ENCODE measurements at regions not wholly inside any gene's neighbourhood (a gene's known extent, or its start where the extent isn't known, plus 50 kb on each side); places are given as distances from the start of the nearest gene placed in this dataset.

DNA sequence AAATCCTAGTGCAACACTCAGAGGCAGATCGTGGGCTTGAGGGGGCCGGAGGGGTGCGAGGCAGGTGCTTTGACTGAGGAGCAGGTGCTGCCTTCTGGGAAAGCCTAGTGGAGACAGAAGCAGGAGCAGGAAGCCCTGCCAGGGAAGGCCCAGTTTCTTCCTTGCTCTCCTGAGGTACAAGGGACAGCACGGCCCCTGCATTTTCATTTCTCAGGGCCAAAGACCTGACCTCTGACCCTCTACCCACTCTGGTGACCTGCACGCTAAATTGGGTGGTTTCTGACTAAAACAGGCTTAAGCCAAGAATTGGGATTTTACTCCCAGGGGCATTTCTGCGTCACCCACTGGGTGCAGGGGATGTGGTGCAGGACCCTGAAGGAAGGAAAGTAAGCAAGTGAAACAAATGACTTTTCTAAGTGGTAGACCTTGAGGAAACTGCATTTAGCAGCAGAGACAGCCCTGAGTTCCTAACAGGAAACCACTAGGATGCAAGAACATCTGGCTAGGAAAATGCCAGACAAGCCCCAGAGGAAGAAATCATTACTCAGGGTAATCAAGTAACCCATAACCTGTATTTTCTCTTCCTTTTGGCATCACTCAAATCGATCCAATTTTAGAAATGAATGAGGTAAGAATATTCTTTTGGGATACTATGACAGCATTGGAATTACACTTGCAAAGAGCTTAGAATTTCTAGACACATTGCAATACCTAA, 141.7 kb downstream of the CD164 start:
- Histone ChIP-seq H3F3A (ENCODE audit: insufficient read depth, low read length, poor library complexity, severe bottlenecking) (no peaks in the 10 kb centered on the region), H2AFZ (ENCODE audit: low read depth, low read length) (no peak overlapping the region), H3K9me3 (ENCODE audit: low read length) (no peaks in the 10 kb centered on the region), H3K79me2 (replicated peaks; ENCODE audit: insufficient read depth, low read length) (no peaks in the 10 kb centered on the region), H3K9me2 (ENCODE audit: insufficient read depth, low read length) (no peaks in the 10 kb centered on the region), H3K4me3 (ENCODE audit: low read length) (no peak overlapping the region), H3K4me2 (ENCODE audit: low read length) (no peak overlapping the region), H3K9ac (ENCODE audit: low read length) (no peak overlapping the region), H3K36me3 (ENCODE audit: insufficient read depth, low read length) (no peaks in the 10 kb centered on the region), H3K27me3 (ENCODE audit: insufficient read depth, low read depth, low read length) (no peaks in the 10 kb centered on the region), H4K20me1 (ENCODE audit: insufficient read depth) (no peaks in the 10 kb centered on the region), H3K27ac (ENCODE audit: low read length) (no peak overlapping the region)
- no peak for TF ChIP-seq POLR2AphosphoS5 (IDR thresholded peaks at IDR 0.05)
- TF ChIP-seq SMC3 (conservative IDR thresholded peaks at IDR 0.05; ENCODE audit: poor library complexity): no peak
- TF ChIP-seq, protein P1, sequence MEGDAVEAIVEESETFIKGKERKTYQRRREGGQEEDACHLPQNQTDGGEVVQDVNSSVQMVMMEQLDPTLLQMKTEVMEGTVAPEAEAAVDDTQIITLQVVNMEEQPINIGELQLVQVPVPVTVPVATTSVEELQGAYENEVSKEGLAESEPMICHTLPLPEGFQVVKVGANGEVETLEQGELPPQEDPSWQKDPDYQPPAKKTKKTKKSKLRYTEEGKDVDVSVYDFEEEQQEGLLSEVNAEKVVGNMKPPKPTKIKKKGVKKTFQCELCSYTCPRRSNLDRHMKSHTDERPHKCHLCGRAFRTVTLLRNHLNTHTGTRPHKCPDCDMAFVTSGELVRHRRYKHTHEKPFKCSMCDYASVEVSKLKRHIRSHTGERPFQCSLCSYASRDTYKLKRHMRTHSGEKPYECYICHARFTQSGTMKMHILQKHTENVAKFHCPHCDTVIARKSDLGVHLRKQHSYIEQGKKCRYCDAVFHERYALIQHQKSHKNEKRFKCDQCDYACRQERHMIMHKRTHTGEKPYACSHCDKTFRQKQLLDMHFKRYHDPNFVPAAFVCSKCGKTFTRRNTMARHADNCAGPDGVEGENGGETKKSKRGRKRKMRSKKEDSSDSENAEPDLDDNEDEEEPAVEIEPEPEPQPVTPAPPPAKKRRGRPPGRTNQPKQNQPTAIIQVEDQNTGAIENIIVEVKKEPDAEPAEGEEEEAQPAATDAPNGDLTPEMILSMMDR (IDR thresholded peaks at IDR 0.05; ENCODE audit: poor library complexity, severe bottlenecking): no peak
- TF ChIP-seq RAD21 (conservative IDR thresholded peaks at IDR 0.05): no peak
- no peak for TF ChIP-seq EZH2 (IDR thresholded peaks at IDR 0.05; ENCODE audit: borderline replicate concordance, insufficient read depth, low read length, poor library complexity, severe bottlenecking)
- TF ChIP-seq TAF1 (IDR thresholded peaks at IDR 0.05; ENCODE audit: low read depth): no peak
- TF ChIP-seq, protein P2, sequence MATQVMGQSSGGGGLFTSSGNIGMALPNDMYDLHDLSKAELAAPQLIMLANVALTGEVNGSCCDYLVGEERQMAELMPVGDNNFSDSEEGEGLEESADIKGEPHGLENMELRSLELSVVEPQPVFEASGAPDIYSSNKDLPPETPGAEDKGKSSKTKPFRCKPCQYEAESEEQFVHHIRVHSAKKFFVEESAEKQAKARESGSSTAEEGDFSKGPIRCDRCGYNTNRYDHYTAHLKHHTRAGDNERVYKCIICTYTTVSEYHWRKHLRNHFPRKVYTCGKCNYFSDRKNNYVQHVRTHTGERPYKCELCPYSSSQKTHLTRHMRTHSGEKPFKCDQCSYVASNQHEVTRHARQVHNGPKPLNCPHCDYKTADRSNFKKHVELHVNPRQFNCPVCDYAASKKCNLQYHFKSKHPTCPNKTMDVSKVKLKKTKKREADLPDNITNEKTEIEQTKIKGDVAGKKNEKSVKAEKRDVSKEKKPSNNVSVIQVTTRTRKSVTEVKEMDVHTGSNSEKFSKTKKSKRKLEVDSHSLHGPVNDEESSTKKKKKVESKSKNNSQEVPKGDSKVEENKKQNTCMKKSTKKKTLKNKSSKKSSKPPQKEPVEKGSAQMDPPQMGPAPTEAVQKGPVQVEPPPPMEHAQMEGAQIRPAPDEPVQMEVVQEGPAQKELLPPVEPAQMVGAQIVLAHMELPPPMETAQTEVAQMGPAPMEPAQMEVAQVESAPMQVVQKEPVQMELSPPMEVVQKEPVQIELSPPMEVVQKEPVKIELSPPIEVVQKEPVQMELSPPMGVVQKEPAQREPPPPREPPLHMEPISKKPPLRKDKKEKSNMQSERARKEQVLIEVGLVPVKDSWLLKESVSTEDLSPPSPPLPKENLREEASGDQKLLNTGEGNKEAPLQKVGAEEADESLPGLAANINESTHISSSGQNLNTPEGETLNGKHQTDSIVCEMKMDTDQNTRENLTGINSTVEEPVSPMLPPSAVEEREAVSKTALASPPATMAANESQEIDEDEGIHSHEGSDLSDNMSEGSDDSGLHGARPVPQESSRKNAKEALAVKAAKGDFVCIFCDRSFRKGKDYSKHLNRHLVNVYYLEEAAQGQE (IDR thresholded peaks at IDR 0.05; ENCODE audit: borderline replicate concordance): no peak
- TF ChIP-seq MXI1 (conservative IDR thresholded peaks at IDR 0.05; ENCODE audit: poor library complexity, severe bottlenecking): no peak
- TF ChIP-seq EP300 (conservative IDR thresholded peaks at IDR 0.05; ENCODE audit: poor library complexity, severe bottlenecking): no peak

DNA sequence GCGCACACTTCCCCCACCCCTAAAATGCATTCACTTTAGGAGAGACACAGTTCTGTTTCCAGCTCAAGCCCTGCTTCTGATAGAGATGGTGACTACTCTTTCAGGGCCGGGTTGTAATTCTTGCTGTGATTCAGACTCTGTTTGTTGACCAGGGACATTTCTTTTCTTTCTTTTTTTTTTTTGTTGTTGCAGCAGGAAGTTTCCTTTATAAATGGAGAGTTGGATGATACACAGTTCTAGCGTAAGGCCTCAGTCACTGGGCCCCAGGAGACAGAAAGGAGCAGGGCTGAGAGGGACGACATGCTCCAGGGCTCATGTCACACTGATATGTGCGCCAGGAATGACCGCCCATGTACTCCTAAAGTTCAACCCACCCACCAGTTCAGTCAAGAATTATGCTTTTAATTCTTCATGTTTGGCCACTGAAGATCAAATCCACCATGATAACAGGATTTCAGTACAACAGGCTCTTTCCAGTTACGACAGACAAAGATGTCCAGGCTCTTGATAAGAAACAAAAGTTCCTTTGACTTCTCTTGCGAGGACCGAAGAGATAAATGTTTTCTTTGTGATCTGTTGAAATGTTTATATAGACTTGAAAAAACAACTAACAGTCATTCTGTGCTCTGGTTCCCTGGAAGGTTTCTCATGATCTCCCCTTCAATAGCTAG, 142.5 kb downstream of the CD164 start:
- H3K27me3 ChIP-seq (ENCODE audit: insufficient read depth, low read depth, low read length): no peaks in the 10 kb centered on the region
- no peaks in the 10 kb centered on the region for H3K9me3 ChIP-seq (ENCODE audit: low read length)
- no peak overlapping the region for H3K9ac ChIP-seq (ENCODE audit: low read length)
- TF ChIP-seq POLR2AphosphoS5 (IDR thresholded peaks at IDR 0.05): no peak
- no peak for TF ChIP-seq SMC3 (conservative IDR thresholded peaks at IDR 0.05; ENCODE audit: poor library complexity)
- TF ChIP-seq, protein P2 (IDR thresholded peaks at IDR 0.05; ENCODE audit: borderline replicate concordance): no peak
- no peak for TF ChIP-seq EP300 (conservative IDR thresholded peaks at IDR 0.05; ENCODE audit: poor library complexity, severe bottlenecking)
- TF ChIP-seq TAF1 (IDR thresholded peaks at IDR 0.05; ENCODE audit: low read depth): no peak
- no peak for TF ChIP-seq RAD21 (conservative IDR thresholded peaks at IDR 0.05)
- TF ChIP-seq EZH2 (IDR thresholded peaks at IDR 0.05; ENCODE audit: borderline replicate concordance, insufficient read depth, low read length, poor library complexity, severe bottlenecking): no peak
- no peak for TF ChIP-seq MXI1 (conservative IDR thresholded peaks at IDR 0.05; ENCODE audit: poor library complexity, severe bottlenecking)
- TF ChIP-seq, protein P1 (IDR thresholded peaks at IDR 0.05; ENCODE audit: poor library complexity, severe bottlenecking): no peak
- no peak overlapping the region for H2AFZ ChIP-seq (ENCODE audit: low read depth, low read length)
- no peak overlapping the region for H3K4me2 ChIP-seq (ENCODE audit: low read length)
- H3F3A ChIP-seq (ENCODE audit: insufficient read depth, low read length, poor library complexity, severe bottlenecking): no peaks in the 10 kb centered on the region
- H3K27ac ChIP-seq (ENCODE audit: low read length): no peak overlapping the region
- no peaks in the 10 kb centered on the region for H3K79me2 ChIP-seq (replicated peaks; ENCODE audit: insufficient read depth, low read length)
- no peaks in the 10 kb centered on the region for H3K36me3 ChIP-seq (ENCODE audit: insufficient read depth, low read length)
- H3K4me3 ChIP-seq (ENCODE audit: low read length): no peak overlapping the region
- no peaks in the 10 kb centered on the region for H3K9me2 ChIP-seq (ENCODE audit: insufficient read depth, low read length)
- H4K20me1 ChIP-seq (ENCODE audit: insufficient read depth): no peaks in the 10 kb centered on the region

All from neural cell (in vitro differentiated cells).